ENCODE measurements at regions not wholly inside any gene's neighbourhood (a gene's known extent, or its start where the extent isn't known, plus 50 kb on each side); places are given as distances from the start of the nearest gene placed in this dataset.
"Not testable (repeated sequence)": the region's sequence is repeated elsewhere in the genome, so short reads cannot be mapped to it uniquely, and the experiment has no call there.

DNA sequence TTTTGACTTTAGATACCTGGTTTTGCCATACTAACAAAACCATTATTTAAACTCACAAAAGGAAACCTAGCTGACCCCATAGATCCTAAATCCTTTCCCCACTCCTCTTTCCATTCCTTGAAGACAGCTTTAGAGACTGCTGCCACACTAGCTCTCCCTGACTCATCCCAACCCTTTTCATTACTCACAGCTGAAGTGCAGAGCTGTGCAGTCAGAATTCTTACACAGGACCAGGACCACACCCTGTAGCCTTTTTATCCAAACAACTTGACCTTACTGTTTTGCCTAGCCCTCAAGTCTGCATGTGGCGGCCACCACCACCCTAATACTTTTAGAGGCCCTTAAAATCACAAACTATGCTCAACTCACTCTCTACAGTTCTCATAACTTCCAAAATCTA is 325.1 kb upstream of the KCNMB2 start:
- not testable (repeated sequence) for H3K9ac ChIP-seq (ENCODE audit: low read length); H3K4me3 ChIP-seq (ENCODE audit: low read length); H3K27me3 ChIP-seq (ENCODE audit: control insufficient read depth, insufficient read depth, low read length); H3K27ac ChIP-seq (ENCODE audit: low read depth, low read length); H3K36me3 ChIP-seq (ENCODE audit: control insufficient read depth, insufficient read depth, low read length); H3K4me1 ChIP-seq (ENCODE audit: control insufficient read depth, insufficient read depth, low read length)

DNA sequence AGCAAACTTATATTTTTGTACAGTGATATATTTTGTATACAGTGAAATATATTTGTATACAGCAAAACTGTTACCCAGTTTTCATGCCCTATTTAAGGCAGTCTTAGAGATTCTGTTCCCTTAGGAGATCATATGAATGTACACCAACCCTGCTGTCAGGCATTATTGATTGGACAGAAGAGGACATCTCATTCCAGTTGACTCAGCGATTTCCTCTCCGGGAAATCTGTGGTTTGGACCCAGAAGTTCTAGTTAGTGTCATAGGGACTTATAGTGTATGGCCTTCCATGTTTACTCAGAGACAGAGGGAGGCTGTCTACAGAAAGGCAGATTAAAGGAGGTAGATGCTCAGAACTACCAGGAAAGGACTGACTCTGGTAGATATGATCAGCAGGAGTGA is 318.8 kb upstream of the KCNMB2 start:
- Histone ChIP-seq H3K9ac (ENCODE audit: low read length) (no peak overlapping the region), H3K27ac (ENCODE audit: low read depth, low read length) (no peak overlapping the region), H3K4me1 (ENCODE audit: control insufficient read depth, insufficient read depth, low read length) (no peaks in the 10 kb centered on the region), H3K27me3 (ENCODE audit: control insufficient read depth, insufficient read depth, low read length) (no peaks in the 10 kb centered on the region), H3K4me3 (ENCODE audit: low read length) (no peak overlapping the region), H3K36me3 (ENCODE audit: control insufficient read depth, insufficient read depth, low read length) (no peaks in the 10 kb centered on the region)

DNA sequence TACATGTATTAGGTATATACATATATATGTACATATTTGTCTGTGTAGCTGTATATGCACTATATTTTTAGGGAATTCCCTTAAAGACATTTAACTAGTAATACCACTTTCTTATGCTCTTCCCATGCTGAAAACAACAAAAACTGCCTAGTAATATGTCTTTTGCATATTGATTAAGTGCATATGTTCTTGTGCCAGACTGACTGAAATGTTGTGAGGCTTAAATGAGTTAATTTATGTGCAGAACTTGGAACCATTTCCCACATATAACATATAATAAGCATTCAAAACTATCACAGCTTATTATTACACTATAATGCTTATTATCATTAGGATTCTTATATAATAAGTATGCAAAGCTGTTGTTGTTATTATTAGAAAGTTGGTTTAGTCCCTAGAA is 318.0 kb upstream of the KCNMB2 start:
- no peak overlapping the region for H3K27ac ChIP-seq (ENCODE audit: low read depth, low read length)
- no peaks in the 10 kb centered on the region for H3K36me3 ChIP-seq (ENCODE audit: control insufficient read depth, insufficient read depth, low read length)
- H3K27me3 ChIP-seq (ENCODE audit: control insufficient read depth, insufficient read depth, low read length), result no peaks in the 10 kb centered on the region
- no peak overlapping the region for H3K4me3 ChIP-seq (ENCODE audit: low read length)
- no peaks in the 10 kb centered on the region for H3K4me1 ChIP-seq (ENCODE audit: control insufficient read depth, insufficient read depth, low read length)
- H3K9ac ChIP-seq (ENCODE audit: low read length), result no peak overlapping the region

DNA sequence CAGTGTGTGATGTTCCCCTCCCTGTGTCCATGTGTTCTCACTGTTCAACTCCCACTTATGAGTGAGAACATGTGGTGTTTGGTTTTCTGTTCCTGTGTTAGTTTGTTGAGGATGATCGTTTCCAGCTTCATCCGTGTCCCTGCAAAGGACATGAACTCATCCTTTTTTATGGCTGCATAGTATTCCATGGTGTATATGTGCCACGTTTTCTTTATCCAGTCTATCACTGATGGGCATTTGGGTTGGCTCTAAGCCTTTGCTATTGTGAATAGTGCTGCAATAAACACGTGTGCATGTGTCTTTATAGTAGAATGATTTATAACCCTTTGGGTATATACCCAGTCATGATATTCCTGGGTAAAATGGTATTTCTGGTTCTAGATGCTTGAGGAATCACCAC is 316.6 kb upstream of the KCNMB2 start:
- H3K27me3 ChIP-seq (ENCODE audit: control insufficient read depth, insufficient read depth, low read length); H3K27ac ChIP-seq (ENCODE audit: low read depth, low read length); H3K36me3 ChIP-seq (ENCODE audit: control insufficient read depth, insufficient read depth, low read length); H3K4me1 ChIP-seq (ENCODE audit: control insufficient read depth, insufficient read depth, low read length); H3K4me3 ChIP-seq (ENCODE audit: low read length); H3K9ac ChIP-seq (ENCODE audit: low read length): not testable (repeated sequence)

DNA sequence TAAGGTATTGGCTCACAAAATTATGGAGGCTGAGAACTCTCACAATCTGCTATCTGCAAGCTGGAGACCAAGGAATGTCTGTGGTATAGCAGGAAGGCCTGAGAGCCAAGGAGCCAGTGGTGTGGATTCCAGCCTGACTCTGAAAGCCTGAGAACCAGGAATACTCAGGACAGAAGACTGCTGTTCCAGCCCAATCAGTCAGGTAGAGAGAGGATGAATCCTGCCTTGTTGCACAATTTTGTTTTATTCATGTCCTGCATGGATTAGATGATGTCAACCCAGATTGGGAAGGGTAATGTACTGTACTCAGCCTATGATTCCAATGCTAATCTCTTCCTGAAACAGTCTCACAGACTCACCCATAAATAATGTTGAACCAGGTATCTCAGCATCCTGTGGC is 312.4 kb upstream of the KCNMB2 start:
- no peak overlapping the region for H3K9ac ChIP-seq (ENCODE audit: low read length)
- H3K27me3 ChIP-seq (ENCODE audit: control insufficient read depth, insufficient read depth, low read length), result no peaks in the 10 kb centered on the region
- no peak overlapping the region for H3K27ac ChIP-seq (ENCODE audit: low read depth, low read length)
- no peak overlapping the region for H3K4me3 ChIP-seq (ENCODE audit: low read length)
- H3K4me1 ChIP-seq (ENCODE audit: control insufficient read depth, insufficient read depth, low read length), result no peaks in the 10 kb centered on the region
- no peaks in the 10 kb centered on the region for H3K36me3 ChIP-seq (ENCODE audit: control insufficient read depth, insufficient read depth, low read length)

DNA sequence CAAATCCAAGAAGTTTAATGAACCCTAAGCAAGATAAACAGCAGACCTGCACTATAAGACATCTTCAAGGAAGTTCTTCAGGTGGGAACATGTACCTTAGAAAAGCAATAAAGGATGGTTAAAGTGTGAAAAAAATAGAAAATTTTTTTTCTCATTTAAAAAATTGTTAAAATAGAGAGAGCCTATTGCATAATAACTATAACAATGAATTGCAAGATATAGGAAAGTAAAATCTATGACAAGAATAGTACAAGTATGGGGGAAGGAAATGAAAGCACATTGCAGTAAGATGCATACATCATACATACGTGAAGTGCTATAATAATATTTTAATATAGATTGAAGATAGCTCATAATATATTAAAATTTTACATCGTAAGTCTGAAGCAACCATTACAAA is 310.1 kb upstream of the KCNMB2 start:
- Histone ChIP-seq H3K36me3 (ENCODE audit: control insufficient read depth, insufficient read depth, low read length) (no peaks in the 10 kb centered on the region), H3K9ac (ENCODE audit: low read length) (no peak overlapping the region), H3K4me1 (ENCODE audit: control insufficient read depth, insufficient read depth, low read length) (no peaks in the 10 kb centered on the region), H3K27ac (ENCODE audit: low read depth, low read length) (no peak overlapping the region), H3K27me3 (ENCODE audit: control insufficient read depth, insufficient read depth, low read length) (no peaks in the 10 kb centered on the region), H3K4me3 (ENCODE audit: low read length) (no peak overlapping the region)

DNA sequence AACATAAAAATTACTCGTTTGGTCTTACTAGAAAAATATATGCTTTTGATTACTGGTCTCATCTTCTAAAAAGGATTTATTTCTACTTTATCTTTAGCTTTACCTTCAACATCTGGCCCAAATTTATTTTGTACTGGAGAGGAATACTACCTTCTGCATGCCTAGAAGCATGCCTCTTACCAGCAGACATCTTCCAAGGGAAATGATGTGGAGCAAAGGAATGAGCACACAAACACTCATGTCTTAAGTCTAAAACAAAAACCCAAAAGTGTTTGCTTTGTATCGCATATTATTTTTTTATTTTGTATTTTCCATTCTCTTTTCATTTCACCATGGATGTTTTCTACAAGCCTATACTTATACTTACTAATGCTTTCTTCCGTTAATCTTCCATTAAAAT is 304.6 kb upstream of the KCNMB2 start:
- Histone ChIP-seq H3K9ac (ENCODE audit: low read length) (no peak overlapping the region), H3K4me1 (ENCODE audit: control insufficient read depth, insufficient read depth, low read length) (peaks cover under 1% of the 10 kb centered on the region), H3K4me3 (ENCODE audit: low read length) (no peak overlapping the region), H3K27ac (ENCODE audit: low read depth, low read length) (no peak overlapping the region), H3K36me3 (ENCODE audit: control insufficient read depth, insufficient read depth, low read length) (no peaks in the 10 kb centered on the region), H3K27me3 (ENCODE audit: control insufficient read depth, insufficient read depth, low read length) (no peaks in the 10 kb centered on the region)

DNA sequence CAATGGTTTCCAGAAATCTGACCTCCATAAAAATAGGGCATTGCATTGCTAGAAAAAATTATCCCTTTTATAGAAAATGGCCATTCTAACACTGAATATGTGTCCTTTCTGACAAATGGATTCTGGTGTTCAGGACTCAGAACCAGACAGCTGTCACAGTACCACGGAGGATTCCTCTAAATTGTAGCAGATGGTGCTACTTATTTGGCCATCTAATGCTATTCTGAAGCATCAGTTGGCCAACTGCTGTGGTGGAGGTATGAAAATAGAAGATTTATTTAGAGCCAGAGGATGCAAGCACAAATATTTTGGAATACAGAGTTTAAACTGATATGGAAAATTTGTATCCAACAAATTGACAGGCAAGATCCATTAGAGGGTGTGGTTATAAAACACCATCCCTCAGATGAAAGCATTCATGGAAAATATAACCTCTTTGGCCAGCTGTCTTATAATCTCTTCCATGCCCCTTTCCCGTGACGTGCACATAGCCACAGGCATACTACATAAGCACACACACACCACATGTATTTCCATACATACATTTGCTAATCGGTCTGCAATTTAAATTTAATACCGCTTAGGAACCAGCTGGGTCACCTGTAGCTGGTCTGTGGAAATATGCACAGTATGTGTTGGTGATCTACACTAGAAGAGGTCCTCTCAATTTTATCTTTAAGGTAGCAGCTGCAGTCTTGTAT is 302.7 kb upstream of the KCNMB2 start:
- Histone ChIP-seq H3K27ac (ENCODE audit: low read depth, low read length) (no peak overlapping the region), H3K9ac (ENCODE audit: low read length) (no peak overlapping the region), H3K4me3 (ENCODE audit: low read length) (no peak overlapping the region), H3K27me3 (ENCODE audit: control insufficient read depth, insufficient read depth, low read length) (no peaks in the 10 kb centered on the region), H3K36me3 (ENCODE audit: control insufficient read depth, insufficient read depth, low read length) (no peaks in the 10 kb centered on the region), H3K4me1 (ENCODE audit: control insufficient read depth, insufficient read depth, low read length) (peaks cover 4% of the 10 kb centered on the region)

DNA sequence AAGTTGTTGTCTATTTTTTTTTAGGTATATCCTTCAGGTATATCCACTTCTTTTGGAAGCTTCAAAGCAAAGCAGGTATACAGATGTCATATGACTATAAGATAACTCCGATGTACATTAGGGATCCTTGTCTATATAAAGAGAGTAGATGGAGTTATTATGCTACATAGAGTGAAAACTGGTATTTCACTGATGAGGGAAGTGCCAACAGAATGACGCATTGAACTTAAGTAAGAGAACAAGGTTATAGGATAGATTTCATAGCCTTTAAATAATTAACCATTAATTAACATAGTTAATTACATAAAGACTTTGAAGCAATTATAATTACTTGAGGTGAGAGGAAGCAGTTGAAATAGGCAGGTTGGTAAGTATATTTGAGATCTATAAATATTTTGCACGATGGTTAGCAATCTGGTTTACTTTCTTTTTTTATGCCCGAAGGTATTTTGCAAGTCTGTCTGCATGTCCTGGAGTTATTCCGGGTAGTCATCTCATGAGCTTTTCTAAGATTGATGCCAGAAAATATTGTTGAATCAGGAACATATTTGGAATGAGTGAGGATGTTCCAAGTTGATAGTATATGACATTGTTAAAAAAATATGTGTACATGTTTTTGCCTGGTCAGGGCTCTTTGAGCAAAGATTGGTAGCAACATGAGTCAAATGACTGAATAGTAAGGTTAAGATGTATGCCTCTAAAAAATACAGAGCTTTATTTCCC is 299.5 kb upstream of the KCNMB2 start:
- H3K27ac ChIP-seq (ENCODE audit: low read depth, low read length), result no peak overlapping the region
- no peak overlapping the region for H3K9ac ChIP-seq (ENCODE audit: low read length)
- no peaks in the 10 kb centered on the region for H3K27me3 ChIP-seq (ENCODE audit: control insufficient read depth, insufficient read depth, low read length)
- peaks cover 4% of the 10 kb centered on the region for H3K4me1 ChIP-seq (ENCODE audit: control insufficient read depth, insufficient read depth, low read length)
- no peak overlapping the region for H3K4me3 ChIP-seq (ENCODE audit: low read length)
- H3K36me3 ChIP-seq (ENCODE audit: control insufficient read depth, insufficient read depth, low read length), result no peaks in the 10 kb centered on the region

DNA sequence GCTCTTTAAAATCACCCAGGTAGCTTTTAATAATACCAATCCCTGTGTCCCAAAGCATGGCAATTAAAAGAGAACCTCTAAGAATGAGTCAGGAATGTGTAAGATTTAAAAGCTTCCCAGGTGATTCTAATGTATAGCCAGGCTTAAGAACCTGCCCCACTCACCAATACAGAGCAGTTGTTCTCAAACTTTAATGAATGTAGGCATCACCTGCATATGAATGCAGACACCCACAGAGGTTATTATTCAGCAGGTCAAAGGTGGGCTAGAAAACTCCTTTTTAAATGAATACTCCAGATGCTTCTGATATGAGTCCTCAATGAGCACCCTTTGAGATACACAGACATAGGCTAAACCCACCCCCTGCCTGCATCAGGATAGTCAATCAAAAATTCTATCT is 298.1 kb upstream of the KCNMB2 start:
- H3K4me1 ChIP-seq (ENCODE audit: control insufficient read depth, insufficient read depth, low read length), result peaks cover 4% of the 10 kb centered on the region
- no peaks in the 10 kb centered on the region for H3K27me3 ChIP-seq (ENCODE audit: control insufficient read depth, insufficient read depth, low read length)
- H3K4me3 ChIP-seq (ENCODE audit: low read length), result no peak overlapping the region
- no peak overlapping the region for H3K27ac ChIP-seq (ENCODE audit: low read depth, low read length)
- no peaks in the 10 kb centered on the region for H3K36me3 ChIP-seq (ENCODE audit: control insufficient read depth, insufficient read depth, low read length)
- no peak overlapping the region for H3K9ac ChIP-seq (ENCODE audit: low read length)

DNA sequence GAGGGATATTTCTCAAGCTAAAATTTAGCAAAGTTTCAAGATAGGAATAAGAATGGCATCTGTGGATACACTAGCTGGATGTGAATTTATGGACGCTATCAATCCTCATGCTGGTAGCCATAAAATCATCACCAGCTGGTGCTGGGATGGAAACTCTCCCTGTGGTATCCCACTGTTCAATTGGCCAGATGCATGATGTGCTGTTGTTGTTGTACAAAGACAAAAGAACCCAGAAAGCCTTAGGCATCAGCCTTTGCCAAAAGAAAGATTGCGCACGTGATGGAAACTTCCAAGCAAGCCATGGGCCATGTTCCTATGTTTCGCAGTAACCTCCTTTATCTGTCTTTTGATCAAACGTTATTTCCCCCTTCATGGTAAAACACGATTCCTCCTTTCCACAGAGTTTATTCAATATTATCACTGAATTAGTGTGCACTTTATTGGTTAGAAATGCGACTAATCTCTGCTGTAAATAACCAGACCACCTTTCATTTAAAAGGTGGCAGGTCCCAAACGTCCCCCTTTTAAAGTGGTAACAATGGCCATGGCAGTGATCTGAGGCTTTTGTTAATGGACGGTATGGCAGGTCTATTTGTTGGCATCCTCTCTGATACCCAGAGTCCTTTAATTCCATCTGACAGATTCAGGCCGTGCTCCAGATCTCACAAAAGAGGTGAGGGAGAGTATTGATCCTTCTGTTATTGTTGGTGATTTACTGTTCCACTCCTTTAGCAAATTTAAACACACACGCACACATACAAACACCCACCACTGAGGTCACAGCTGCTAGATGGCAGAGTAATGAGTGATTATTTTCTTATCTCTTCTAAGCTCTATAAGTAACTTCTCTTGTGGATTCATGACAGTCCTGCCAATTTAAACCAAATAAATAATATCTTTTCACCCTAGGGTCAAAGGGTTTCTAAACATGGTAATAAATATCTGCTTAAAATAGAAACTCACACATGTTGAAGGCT is 291.2 kb upstream of the KCNMB2 start:
- Histone ChIP-seq H3K9ac (ENCODE audit: low read length) (no peak overlapping the region), H3K4me1 (ENCODE audit: control insufficient read depth, insufficient read depth, low read length) (no peaks in the 10 kb centered on the region), H3K27me3 (ENCODE audit: control insufficient read depth, insufficient read depth, low read length) (no peaks in the 10 kb centered on the region), H3K36me3 (ENCODE audit: control insufficient read depth, insufficient read depth, low read length) (no peaks in the 10 kb centered on the region), H3K4me3 (ENCODE audit: low read length) (no peak overlapping the region), H3K27ac (ENCODE audit: low read depth, low read length) (no peak overlapping the region)

DNA sequence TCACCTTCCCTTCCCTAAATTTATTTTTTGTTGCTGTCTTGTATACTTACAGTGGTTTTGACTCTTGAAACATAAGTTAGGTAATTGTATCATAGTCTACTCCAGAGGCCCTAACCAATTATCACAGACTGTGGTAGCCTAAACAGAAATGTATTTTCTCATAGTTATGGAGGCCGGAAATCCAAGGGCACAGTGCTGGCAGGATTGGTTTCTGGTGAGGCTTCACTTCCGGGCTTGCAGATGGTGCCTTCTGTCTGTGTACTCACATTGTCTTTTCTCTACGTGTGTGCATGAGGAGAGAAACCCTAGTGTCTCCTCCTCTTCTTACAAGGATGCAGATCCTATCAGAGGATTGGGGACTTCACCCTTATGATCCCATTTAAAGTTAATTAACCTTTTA is 290.2 kb upstream of the KCNMB2 start:
- Histone ChIP-seq H3K27ac (ENCODE audit: low read depth, low read length) (no peak overlapping the region), H3K36me3 (ENCODE audit: control insufficient read depth, insufficient read depth, low read length) (no peaks in the 10 kb centered on the region), H3K4me3 (ENCODE audit: low read length) (no peak overlapping the region), H3K9ac (ENCODE audit: low read length) (no peak overlapping the region), H3K4me1 (ENCODE audit: control insufficient read depth, insufficient read depth, low read length) (no peaks in the 10 kb centered on the region), H3K27me3 (ENCODE audit: control insufficient read depth, insufficient read depth, low read length) (no peaks in the 10 kb centered on the region)

Measured in rectal smooth muscle tissue (tissue), 1 donor.